ENCODE measurements at regions not wholly inside any gene's neighbourhood (a gene's known extent, or its start where the extent isn't known, plus 50 kb on each side); places are given as distances from the start of the nearest gene placed in this dataset.

DNA sequence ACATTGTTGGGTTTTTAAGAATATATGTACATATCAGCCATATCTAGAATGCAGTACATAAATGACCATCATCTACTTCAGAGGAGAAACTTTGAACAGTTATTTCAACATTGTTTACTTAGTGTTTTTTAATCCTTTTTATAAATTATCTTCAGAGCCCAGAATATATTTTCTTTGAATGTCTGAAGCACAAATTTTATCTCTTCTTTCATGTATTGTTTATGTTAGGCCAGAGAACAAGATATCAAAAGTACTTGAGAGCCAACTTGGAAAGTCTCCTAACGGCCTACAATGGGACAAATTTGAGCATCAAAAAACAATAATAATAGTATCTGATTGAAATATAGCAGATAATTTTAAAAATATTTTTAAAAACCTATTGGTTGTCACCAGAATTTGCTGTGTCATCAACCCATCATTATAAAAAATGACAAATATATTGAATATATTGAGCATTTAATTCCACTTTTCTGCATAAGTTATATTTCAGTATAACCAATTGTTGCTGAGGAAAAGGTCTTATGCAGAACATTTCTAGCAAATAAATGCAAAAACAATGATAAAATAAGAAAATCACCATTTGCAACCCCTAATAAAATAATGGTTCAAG, 67.5 kb upstream of the CCNG1 start:
- TF ChIP-seq TAF1 (IDR thresholded peaks at IDR 0.05; ENCODE audit: borderline replicate concordance, insufficient read depth, low read length), result no peak

DNA sequence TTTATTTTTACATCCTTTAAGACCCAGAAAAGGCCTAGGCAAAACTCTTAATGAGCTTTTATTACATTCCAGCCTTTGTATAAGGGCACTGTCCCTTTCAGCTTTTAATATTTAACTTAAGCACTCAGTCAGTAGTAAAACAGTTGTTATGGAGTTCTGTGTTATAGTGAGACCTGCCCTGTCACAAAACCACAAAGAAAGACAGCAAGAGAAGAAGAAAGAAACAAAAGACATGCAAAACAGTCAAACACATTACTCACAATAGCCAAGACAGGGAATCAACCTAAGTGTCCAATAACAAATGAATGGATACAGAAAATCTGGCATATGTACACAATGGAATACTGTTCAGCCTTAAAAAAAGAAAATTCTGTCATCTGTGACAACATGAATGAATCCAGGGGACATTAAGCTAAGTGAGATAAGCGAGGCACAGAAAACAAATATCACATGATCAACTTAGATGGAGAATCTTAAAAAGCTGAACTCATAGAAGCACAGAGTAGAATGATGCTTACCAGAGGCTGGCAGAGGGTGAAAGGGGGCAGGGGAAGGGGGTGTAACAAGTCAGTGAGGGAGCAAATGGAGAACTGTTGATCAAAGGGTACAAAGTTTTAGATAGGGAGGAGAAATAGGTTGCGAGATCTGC, 63.8 kb upstream of the CCNG1 start:
- TF ChIP-seq SIN3A (IDR thresholded peaks at IDR 0.05; ENCODE audit: borderline replicate concordance, insufficient read depth, low read length), result no peak
- TF ChIP-seq, protein P1, sequence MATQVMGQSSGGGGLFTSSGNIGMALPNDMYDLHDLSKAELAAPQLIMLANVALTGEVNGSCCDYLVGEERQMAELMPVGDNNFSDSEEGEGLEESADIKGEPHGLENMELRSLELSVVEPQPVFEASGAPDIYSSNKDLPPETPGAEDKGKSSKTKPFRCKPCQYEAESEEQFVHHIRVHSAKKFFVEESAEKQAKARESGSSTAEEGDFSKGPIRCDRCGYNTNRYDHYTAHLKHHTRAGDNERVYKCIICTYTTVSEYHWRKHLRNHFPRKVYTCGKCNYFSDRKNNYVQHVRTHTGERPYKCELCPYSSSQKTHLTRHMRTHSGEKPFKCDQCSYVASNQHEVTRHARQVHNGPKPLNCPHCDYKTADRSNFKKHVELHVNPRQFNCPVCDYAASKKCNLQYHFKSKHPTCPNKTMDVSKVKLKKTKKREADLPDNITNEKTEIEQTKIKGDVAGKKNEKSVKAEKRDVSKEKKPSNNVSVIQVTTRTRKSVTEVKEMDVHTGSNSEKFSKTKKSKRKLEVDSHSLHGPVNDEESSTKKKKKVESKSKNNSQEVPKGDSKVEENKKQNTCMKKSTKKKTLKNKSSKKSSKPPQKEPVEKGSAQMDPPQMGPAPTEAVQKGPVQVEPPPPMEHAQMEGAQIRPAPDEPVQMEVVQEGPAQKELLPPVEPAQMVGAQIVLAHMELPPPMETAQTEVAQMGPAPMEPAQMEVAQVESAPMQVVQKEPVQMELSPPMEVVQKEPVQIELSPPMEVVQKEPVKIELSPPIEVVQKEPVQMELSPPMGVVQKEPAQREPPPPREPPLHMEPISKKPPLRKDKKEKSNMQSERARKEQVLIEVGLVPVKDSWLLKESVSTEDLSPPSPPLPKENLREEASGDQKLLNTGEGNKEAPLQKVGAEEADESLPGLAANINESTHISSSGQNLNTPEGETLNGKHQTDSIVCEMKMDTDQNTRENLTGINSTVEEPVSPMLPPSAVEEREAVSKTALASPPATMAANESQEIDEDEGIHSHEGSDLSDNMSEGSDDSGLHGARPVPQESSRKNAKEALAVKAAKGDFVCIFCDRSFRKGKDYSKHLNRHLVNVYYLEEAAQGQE (IDR thresholded peaks at IDR 0.05; ENCODE audit: insufficient read depth in 1 of 2, low read depth in 2 of 2, low read length in 2 of 2), result no peak

DNA sequence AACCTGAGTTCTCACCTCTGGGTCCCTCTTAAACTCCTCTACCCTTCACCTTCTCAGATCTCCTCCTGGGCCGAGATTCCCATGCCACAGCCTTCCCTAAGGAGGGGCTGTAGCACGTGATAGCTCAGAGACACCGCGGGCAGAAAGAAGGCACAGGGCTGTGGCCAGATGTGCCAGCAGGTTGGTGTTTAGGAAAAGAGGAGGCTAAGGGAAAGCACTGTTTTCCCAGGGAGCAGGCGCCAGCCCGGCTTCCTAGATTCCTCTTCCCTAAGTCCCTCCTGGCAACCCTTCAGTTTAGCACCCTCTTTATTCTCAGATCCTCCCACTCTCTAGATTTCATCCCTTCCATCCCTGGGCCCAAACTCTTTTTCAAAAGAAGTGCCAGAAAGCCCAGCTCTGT, 59.4 kb upstream of the CCNG1 start:
- no peak for TF ChIP-seq POLR2AphosphoS5 (IDR thresholded peaks at IDR 0.05; ENCODE audit: low read depth, low read length)
- no peak for TF ChIP-seq SIN3A (IDR thresholded peaks at IDR 0.05; ENCODE audit: borderline replicate concordance, insufficient read depth, low read length)
- TF ChIP-seq FOXP2 (optimal IDR thresholded peaks at IDR 0.05; ENCODE audit: borderline replicate concordance, extremely low read depth, extremely low read length, insufficient read depth), result no peak
- no peak for TF ChIP-seq TAF1 (IDR thresholded peaks at IDR 0.05; ENCODE audit: borderline replicate concordance, insufficient read depth, low read length)
- TF ChIP-seq, protein P1 (IDR thresholded peaks at IDR 0.05; ENCODE audit: insufficient read depth in 1 of 2, low read depth in 2 of 2, low read length in 2 of 2), result no peak

DNA sequence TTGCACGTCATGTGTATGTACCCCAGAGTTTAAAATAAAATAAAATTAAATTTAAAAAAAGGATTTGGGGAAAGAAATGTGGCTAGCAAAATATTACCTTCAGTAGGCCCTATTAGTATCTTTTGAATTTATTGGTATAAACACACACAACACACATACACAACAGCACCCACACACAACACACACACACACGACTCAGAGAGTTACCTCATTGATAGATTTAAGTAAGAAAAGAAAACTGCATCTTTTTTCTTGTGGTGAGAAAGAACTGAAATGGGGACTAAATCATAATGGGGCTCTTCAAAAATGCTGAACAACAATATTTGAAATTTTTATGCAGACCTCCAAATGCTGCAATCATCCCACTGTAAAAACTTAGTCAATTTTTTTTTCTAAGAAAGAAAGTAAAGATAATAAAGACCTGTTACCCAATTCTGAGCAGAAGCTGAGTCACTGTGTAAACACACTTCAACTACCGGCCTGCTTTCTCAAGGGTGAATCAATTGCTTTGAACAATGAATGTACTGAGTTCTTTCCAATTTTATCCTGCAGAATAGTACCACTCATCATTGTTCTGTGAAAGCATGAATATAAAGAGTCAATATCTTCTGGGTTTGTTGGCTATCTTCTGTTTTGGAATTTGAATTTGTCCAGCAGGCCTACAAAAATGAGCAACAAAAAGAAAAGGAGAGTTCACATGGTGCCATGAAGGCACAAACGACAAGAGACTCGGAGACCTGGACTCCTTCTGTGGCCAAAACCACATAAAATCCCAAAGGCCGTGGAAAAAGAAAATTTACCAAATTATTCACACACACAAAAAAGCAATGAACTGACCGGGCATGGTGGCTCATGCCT, 57.9 kb upstream of the CCNG1 start:
- TF ChIP-seq, protein P1 (IDR thresholded peaks at IDR 0.05; ENCODE audit: insufficient read depth in 1 of 2, low read depth in 2 of 2, low read length in 2 of 2), result no peak
- TF ChIP-seq FOXP2 (optimal IDR thresholded peaks at IDR 0.05; ENCODE audit: borderline replicate concordance, extremely low read depth, extremely low read length, insufficient read depth) (no peak), SIN3A (IDR thresholded peaks at IDR 0.05; ENCODE audit: borderline replicate concordance, insufficient read depth, low read length) (no peak), TAF1 (IDR thresholded peaks at IDR 0.05; ENCODE audit: borderline replicate concordance, insufficient read depth, low read length) (no peak), POLR2AphosphoS5 (IDR thresholded peaks at IDR 0.05; ENCODE audit: low read depth, low read length) (no peak)

DNA sequence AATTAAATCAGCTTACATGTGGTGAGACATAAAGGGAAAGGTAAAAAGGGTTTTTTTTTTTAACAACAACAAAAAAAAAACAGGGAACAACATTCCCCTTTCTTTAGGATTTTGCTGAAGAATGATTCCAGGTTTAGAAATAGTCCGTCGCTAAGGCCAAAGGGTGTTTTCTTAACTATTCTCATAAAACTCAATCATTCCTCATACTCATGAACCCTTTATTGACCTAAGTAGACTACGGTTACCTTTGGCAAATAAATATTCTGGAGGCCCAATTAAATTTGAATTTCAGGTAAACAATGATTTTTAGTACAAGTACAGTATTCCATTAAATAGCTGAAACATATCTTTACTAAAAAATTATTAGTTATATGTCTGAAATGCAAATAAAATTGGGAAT, 55.6 kb upstream of the CCNG1 start:
- no peak for TF ChIP-seq FOXP2 (optimal IDR thresholded peaks at IDR 0.05; ENCODE audit: borderline replicate concordance, extremely low read depth, extremely low read length, insufficient read depth)
- no peak for TF ChIP-seq TAF1 (IDR thresholded peaks at IDR 0.05; ENCODE audit: borderline replicate concordance, insufficient read depth, low read length)
- no peak for TF ChIP-seq SIN3A (IDR thresholded peaks at IDR 0.05; ENCODE audit: borderline replicate concordance, insufficient read depth, low read length)
- TF ChIP-seq, protein P1 (IDR thresholded peaks at IDR 0.05; ENCODE audit: insufficient read depth in 1 of 2, low read depth in 2 of 2, low read length in 2 of 2), result no peak
- no peak for TF ChIP-seq POLR2AphosphoS5 (IDR thresholded peaks at IDR 0.05; ENCODE audit: low read depth, low read length)
